SK-N-SH (cell line): ENCODE measurements at regions not wholly inside any gene's neighbourhood (a gene's known extent, or its start where the extent isn't known, plus 50 kb on each side); places are given as distances from the start of the nearest gene placed in this dataset.

Experiments
- CTCF ChIP-seq: fragments of 200-600 bp; sonication (generic); IDR thresholded peaks from 2 replicates; pipeline ENCODE4 v1.6.1; 2017; ENCODE audit warnings: antibody characterized with exemption, mild to moderate bottlenecking, moderate library complexity
- EZH2phosphoT487 ChIP-seq: fragments of 200-600 bp; sonication (generic); IDR thresholded peaks from 2 replicates; pipeline ENCODE4 v1.6.1; 2017; ENCODE audit warnings: low read depth, mixed run types, mild to moderate bottlenecking, antibody characterized with exemption, moderate library complexity, borderline replicate concordance
- FOSL2 ChIP-seq: IDR thresholded peaks from 2 replicates; pipeline ENCODE4 v1.4.0; 2012; ENCODE audit warnings: low read depth, mild to moderate bottlenecking, moderate library complexity, borderline replicate concordance
- MXI1 ChIP-seq: IDR thresholded peaks from 2 replicates; pipeline ENCODE4 v1.6.1; 2012; ENCODE audit warnings: mild to moderate bottlenecking, low read depth, low read length, improper control_type of control experiment
- PBX3 ChIP-seq: IDR thresholded peaks from 2 replicates; pipeline ENCODE4; 2012
- SIN3A ChIP-seq: IDR thresholded peaks from 2 replicates; pipeline ENCODE4 v1.6.1; 2012; ENCODE audit warnings: low read depth, mild to moderate bottlenecking, low read length, moderate library complexity, borderline replicate concordance
- TAF1 ChIP-seq: IDR thresholded peaks from 2 replicates; pipeline ENCODE4 v1.6.1; 2012; ENCODE audit warnings: low read depth, mild to moderate bottlenecking, low read length, moderate library complexity, borderline replicate concordance
- TEAD4 ChIP-seq: IDR thresholded peaks from 2 replicates; pipeline ENCODE4 v1.4.0; 2012; ENCODE audit warnings: mild to moderate bottlenecking, borderline replicate concordance; ENCODE audit not compliant: insufficient read depth
- USF2 ChIP-seq: fragments of 150-350 bp; IDR thresholded peaks from 2 replicates; pipeline ENCODE4 v1.6.1; 2017; ENCODE audit warnings: antibody characterized with exemption, low read length, low read depth, borderline replicate concordance

- TF ChIP-seq CTCF = no peak
- no peak for TF ChIP-seq TEAD4
- TF ChIP-seq EZH2phosphoT487 = no peak
- no peak for TF ChIP-seq PBX3
- TF ChIP-seq USF2 = no peak
- no peak for TF ChIP-seq FOSL2
- TF ChIP-seq MXI1 = no peak
- no peak for TF ChIP-seq SIN3A
- TF ChIP-seq TAF1 = no peak
These were observed 252.3 kb upstream of the SASH1 start for GRCh38 chr6:148090326-148090725.
